CD14-positive monocyte (primary cell): ENCODE measurements at regions not wholly inside any gene's neighbourhood (a gene's known extent, or its start where the extent isn't known, plus 50 kb on each side); places are given as distances from the start of the nearest gene placed in this dataset.

Source experiments
- DNase-seq, 3 donors: peaks; one replicate each; pipeline ENCODE4 v3.0.0-alpha.2; 2011 to 2022
- H2AFZ ChIP-seq: 2 replicates; pipeline ENCODE4 v1.6.0; 2012; ENCODE audit warnings: mild to moderate bottlenecking, low read depth, low read length, inconsistent platforms; ENCODE audit not compliant: insufficient read depth, poor library complexity, severe bottlenecking
- H3K27ac ChIP-seq, 2 donors: 1 replicate in 1 of 2; 2 replicates in 1 of 2; pipeline ENCODE4 v1.5.1; 2012 to 2013; ENCODE audit warnings: low read length in 2 of 2, control low read depth in 1 of 2, inconsistent platforms in 1 of 2, low read depth in 1 of 2, mild to moderate bottlenecking in 1 of 2
- H3K27me3 ChIP-seq, 2 donors: one replicate each; pipeline versions ENCODE4 v1.6.0 to v1.6.1; 2011 to 2013; ENCODE audit warnings: low read length in 2 of 2; ENCODE audit not compliant: control insufficient read depth in 2 of 2, insufficient read depth in 2 of 2
- H3K36me3 ChIP-seq, 2 donors: replicated peaks in 1 of 2; 1 replicate in 1 of 2; 2 replicates in 1 of 2; pipeline versions ENCODE4 v1.5.1 to v1.6.1; 2012 to 2013; ENCODE audit warnings: low read length in 2 of 2, control low read depth in 1 of 2, inconsistent platforms in 1 of 2, mild to moderate bottlenecking in 1 of 2; ENCODE audit not compliant: insufficient read depth in 2 of 2, control insufficient read depth in 1 of 2
- H3K4me1 ChIP-seq, 2 donors: 1 replicate in 1 of 2; 2 replicates in 1 of 2; pipeline versions ENCODE4 v1.5.1 to v1.6.1; 2012 to 2013; ENCODE audit warnings: low read length in 2 of 2, control low read depth in 1 of 2, inconsistent platforms in 1 of 2, mild to moderate bottlenecking in 1 of 2, moderate library complexity in 1 of 2; ENCODE audit not compliant: insufficient read depth in 2 of 2, control insufficient read depth in 1 of 2
- H3K4me2 ChIP-seq: replicated peaks from 2 replicates; pipeline ENCODE3; 2012; ENCODE audit warnings: low read length, moderate library complexity, mild to moderate bottlenecking; ENCODE audit not compliant: poor library complexity, severe bottlenecking; ENCODE audit errors: extremely low read depth
- H3K4me3 ChIP-seq, 3 experiments: fragments of 200-600 bp in 1 of 3; sonication (generic) in 1 of 3; replicated peaks in 1 of 3; 1 replicate in 2 of 3; 2 replicates in 1 of 3; pipeline ENCODE4 v1.5.1; 2011 to 2013; ENCODE audit warnings: low read length in 3 of 3, mild to moderate bottlenecking in 3 of 3, control low read depth in 2 of 3, low read depth in 2 of 3, inconsistent platforms in 1 of 3, moderate library complexity in 1 of 3
- H3K79me2 ChIP-seq: 2 replicates; pipeline ENCODE4 v1.6.0; 2012; ENCODE audit warnings: mild to moderate bottlenecking, control low read depth, inconsistent platforms, low read length, moderate library complexity; ENCODE audit not compliant: insufficient read depth
- H3K9ac ChIP-seq: 2 replicates; pipeline ENCODE4 v1.6.0; 2017; ENCODE audit warnings: low read length, mild to moderate bottlenecking; ENCODE audit not compliant: insufficient read depth, poor library complexity, severe bottlenecking
- H3K9me3 ChIP-seq, 2 donors: replicated peaks in 1 of 2; 1 replicate in 1 of 2; 2 replicates in 1 of 2; pipeline versions ENCODE4 v1.5.1 to v1.6.1; 2012 to 2013; ENCODE audit warnings: low read length in 2 of 2, control low read depth in 1 of 2; ENCODE audit not compliant: control insufficient read depth in 1 of 2, insufficient read depth in 1 of 2
- H4K20me1 ChIP-seq: 2 replicates; pipeline ENCODE4 v1.6.0; 2012; ENCODE audit warnings: mild to moderate bottlenecking, low read length, control low read depth, moderate library complexity; ENCODE audit not compliant: insufficient read depth
- H3K27ac Mint-ChIP-seq, 7 donors: one replicate each; pipeline ENCODE4 v1.8.0; 2020; ENCODE audit warnings: mild to moderate bottlenecking in 7 of 7, mixed read lengths in 7 of 7, moderate library complexity in 6 of 7, inconsistent platforms in 2 of 7
- H3K27me3 Mint-ChIP-seq, 3 donors: one replicate each; pipeline ENCODE4 v1.8.0; 2021 to 2022; ENCODE audit warnings: low read depth in 3 of 3, mild to moderate bottlenecking in 3 of 3, mixed read lengths in 3 of 3, moderate library complexity in 3 of 3, inconsistent platforms in 1 of 3
- H3K36me3 Mint-ChIP-seq, 2 donors: one replicate each; pipeline ENCODE4 v1.8.0; 2020; ENCODE audit warnings: mixed read lengths in 2 of 2, inconsistent platforms in 1 of 2, mild to moderate bottlenecking in 1 of 2
- H3K4me1 Mint-ChIP-seq: one replicate; pipeline ENCODE4 v1.8.0; 2020; ENCODE audit warnings: mild to moderate bottlenecking, mixed read lengths
- H3K4me3 Mint-ChIP-seq, 2 donors: one replicate each; pipeline ENCODE4 v1.8.0; 2020; ENCODE audit warnings: mild to moderate bottlenecking in 2 of 2, mixed read lengths in 2 of 2, moderate library complexity in 1 of 2
- H3K9me3 Mint-ChIP-seq, 7 donors: one replicate each; pipeline ENCODE4 v1.8.0; 2020 to 2022; ENCODE audit warnings: mixed read lengths in 7 of 7, mild to moderate bottlenecking in 6 of 7, moderate library complexity in 6 of 7, inconsistent platforms in 2 of 7
- CTCF ChIP-seq: fragments of 200-600 bp; IDR thresholded peaks from one replicate; pipeline ENCODE4 v1.8.0; 2022; ENCODE audit warnings: antibody characterized with exemption, mild to moderate bottlenecking
- WGBS: methylation state at CpG from one replicate; pipeline ENCODE4 v1.1.5; 2013; ENCODE audit warnings: missing lambda C conversion rate; ENCODE audit not compliant: insufficient coverage; 5-methylcytosine and 5-hydroxymethylcytosine counted together
- intact Hi-C, 2 donors: fragments of 100-400 bp; cut with micrococcal nuclease; formaldehyde crosslinking; loops; one replicate each; pipeline versions ENCODE4 v1.15.0 to v1.15.1; 2023

- no peak for TF ChIP-seq CTCF
- Histone ChIP-seq H3K4me2 (no peak overlapping the region), H3K79me2 (no peaks in the 10 kb centered on the region)
Measured at GRCh38 chr6:74534465-74535211, 671.2 kb downstream of the COL12A1 start.

GRCh38 chr6:74519163-74519562 is 686.7 kb downstream of the COL12A1 start:
- no peaks in the 10 kb centered on the region for H3K27me3 ChIP-seq
- no CpG with 5 or more reads among the region's 1 CpG for WGBS
- H3K36me3 Mint-ChIP-seq = no peaks in the 10 kb centered on the region
- no peaks in the 10 kb centered on the region for H3K9me3 ChIP-seq
- no peak overlapping the region for H2AFZ ChIP-seq
- H3K4me1 Mint-ChIP-seq = no peaks in the 10 kb centered on the region
- intact Hi-C loops = no loop called here
- DNase-seq = no peak
- no peak for TF ChIP-seq CTCF
- no peaks in the 10 kb centered on the region for H3K79me2 ChIP-seq
- no peak overlapping the region for H3K27ac ChIP-seq
- no peaks in the 10 kb centered on the region for H3K4me1 ChIP-seq
- no peak overlapping the region for H3K27ac Mint-ChIP-seq
- no peak overlapping the region for H3K4me3 Mint-ChIP-seq
- H3K9me3 Mint-ChIP-seq = peaks cover 0 to 5% (median 3%) of the 10 kb centered on the region in 7 donors
- H3K4me3 ChIP-seq = no peak overlapping the region
- peaks cover 0 to 2% (median 0%) of the 10 kb centered on the region in 3 donors for H3K27me3 Mint-ChIP-seq
- H3K4me2 ChIP-seq = no peak overlapping the region
- H3K9ac ChIP-seq = no peak overlapping the region
- H4K20me1 ChIP-seq = no peaks in the 10 kb centered on the region
- H3K36me3 ChIP-seq = no peaks in the 10 kb centered on the region

More at GRCh38 chr6:74534465-74535211, 671.2 kb downstream of the COL12A1 start:
- H3K4me3 Mint-ChIP-seq = no peak overlapping the region
- no peak overlapping the region for H3K4me3 ChIP-seq
- H3K4me1 ChIP-seq = no peaks in the 10 kb centered on the region
- intact Hi-C loops = no loop called here
- no peak for DNase-seq
- H4K20me1 ChIP-seq = no peaks in the 10 kb centered on the region
- peaks cover 0 to 8% (median 1%) of the 10 kb centered on the region in 7 donors for H3K9me3 Mint-ChIP-seq
- H3K36me3 ChIP-seq = no peaks in the 10 kb centered on the region
- H3K27ac Mint-ChIP-seq = no peak overlapping the region
- H3K27me3 Mint-ChIP-seq = peaks cover 0 to 4% (median 0%) of the 10 kb centered on the region in 3 donors
- H3K9me3 ChIP-seq = no peaks in the 10 kb centered on the region
- H2AFZ ChIP-seq = no peak overlapping the region
- H3K36me3 Mint-ChIP-seq = no peaks in the 10 kb centered on the region
- no peaks in the 10 kb centered on the region for H3K27me3 ChIP-seq
- WGBS = no CpG with 5 or more reads among the region's 2 CpGs
- no peak overlapping the region for H3K9ac ChIP-seq
- H3K4me1 Mint-ChIP-seq = no peaks in the 10 kb centered on the region
- H3K27ac ChIP-seq = no peak overlapping the region
